SH-SY5Y (cell line): ENCODE measurements at regions not wholly inside any gene's neighbourhood (a gene's known extent, or its start where the extent isn't known, plus 50 kb on each side); places are given as distances from the start of the nearest gene placed in this dataset.

Experiments
- GATA2 ChIP-seq: IDR thresholded peaks from 2 replicates; pipeline ENCODE4 v1.6.1; 2011; ENCODE audit warnings: mild to moderate bottlenecking, low read depth, low read length
- GATA3 ChIP-seq: IDR thresholded peaks from 2 replicates; pipeline ENCODE4 v1.6.1; 2011; ENCODE audit warnings: low read depth, mild to moderate bottlenecking, low read length, moderate library complexity

DNA sequence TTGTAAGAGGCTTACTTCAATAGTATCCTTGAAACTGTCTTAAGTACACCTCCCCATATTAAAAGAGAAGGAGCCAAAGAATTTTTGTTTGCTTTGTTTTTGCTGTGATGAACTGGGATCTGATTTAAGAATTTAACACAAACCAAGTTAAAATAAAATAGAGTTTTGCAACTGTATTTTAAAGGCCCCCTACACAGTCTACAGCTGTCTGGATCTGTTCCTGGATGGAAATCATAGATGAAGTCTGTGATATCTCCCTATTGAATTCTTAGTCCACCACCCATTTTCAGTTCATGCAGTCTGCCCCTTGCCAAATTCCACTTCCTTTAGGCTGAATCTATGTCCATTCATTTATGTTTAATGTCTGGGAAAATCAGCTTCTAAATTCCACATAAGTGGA lies 169.8 kb upstream of the MEOX2 start:
- TF ChIP-seq GATA2, result no peak
- no peak for TF ChIP-seq GATA3
